Neural cell (in vitro differentiated cells): ENCODE measurements at regions not wholly inside any gene's neighbourhood (a gene's known extent, or its start where the extent isn't known, plus 50 kb on each side); places are given as distances from the start of the nearest gene placed in this dataset.

Experiments
- CTCF ChIP-seq: fragments of 450-650 bp; IDR thresholded peaks from 2 replicates; pipeline ENCODE4 v1.5.1; 2014; ENCODE audit warnings: antibody characterized with exemption, mild to moderate bottlenecking, moderate library complexity; ENCODE audit not compliant: poor library complexity, severe bottlenecking
- POLR2AphosphoS5 ChIP-seq: IDR thresholded peaks from 2 replicates; pipeline ENCODE4 v1.6.1; 2012
- TAF1 ChIP-seq: IDR thresholded peaks from 2 replicates; pipeline ENCODE4 v1.6.1; 2012; ENCODE audit warnings: low read depth

GRCh38 chr11:56883371-56883987 is 105.2 kb upstream of the OR5AK2 start:
- no peak for TF ChIP-seq CTCF
- no peak for TF ChIP-seq TAF1
- no peak for TF ChIP-seq POLR2AphosphoS5
